ENCODE measurements at regions not wholly inside any gene's neighbourhood (a gene's known extent, or its start where the extent isn't known, plus 50 kb on each side); places are given as distances from the start of the nearest gene placed in this dataset.
A peak's percentile ranks its signal among the peaks of the same experiment; 100 is the strongest.

GRCh38 chr18:78659748-78660147, 319.9 kb upstream of the SALL3 start:
- Histone ChIP-seq H3K4me2 (no peak overlapping the region), H3K4me3 (IDR thresholded peaks at IDR 0.05; ENCODE audit: insufficient read depth, low read depth, low read length) (no peak overlapping the region), H3K4me1 (ENCODE audit: low read depth, poor library complexity, severe bottlenecking) (no peaks in the 10 kb centered on the region), H3K27me3 (ENCODE audit: insufficient read depth, low read depth) (no peaks in the 10 kb centered on the region), H2AFZ (ENCODE audit: low read depth) (no peak overlapping the region), H3K9ac (no peak overlapping the region), H4K20me1 (ENCODE audit: insufficient read depth) (no peaks in the 10 kb centered on the region), H3K36me3 (ENCODE audit: insufficient read depth) (no peaks in the 10 kb centered on the region), H3K27ac (no peak overlapping the region), H3K79me2 (ENCODE audit: insufficient read depth, low read depth) (no peaks in the 10 kb centered on the region)
- peak; percentile 34; the same call in 1 of the 2 replicates for TF ChIP-seq CTCF (conservative IDR thresholded peaks at IDR 0.05; ENCODE audit: low read depth, low read length)

- no peak overlapping the region for H2AFZ ChIP-seq (ENCODE audit: low read depth)
- no peak overlapping the region for H3K9ac ChIP-seq
- no peaks in the 10 kb centered on the region for H4K20me1 ChIP-seq (ENCODE audit: insufficient read depth)
- H3K4me2 ChIP-seq, result no peak overlapping the region
- no peaks in the 10 kb centered on the region for H3K4me1 ChIP-seq (ENCODE audit: low read depth, poor library complexity, severe bottlenecking)
- TF ChIP-seq CTCF (conservative IDR thresholded peaks at IDR 0.05; ENCODE audit: low read depth, low read length), result no peak
- H3K36me3 ChIP-seq (ENCODE audit: insufficient read depth), result no peaks in the 10 kb centered on the region
- H3K27ac ChIP-seq, result no peak overlapping the region
- no peaks in the 10 kb centered on the region for H3K79me2 ChIP-seq (ENCODE audit: insufficient read depth, low read depth)
- no peaks in the 10 kb centered on the region for H3K27me3 ChIP-seq (ENCODE audit: insufficient read depth, low read depth)
- H3K4me3 ChIP-seq (IDR thresholded peaks at IDR 0.05; ENCODE audit: insufficient read depth, low read depth, low read length), result no peak overlapping the region
These were observed 319.3 kb upstream of the SALL3 start for GRCh38 chr18:78660311-78660710.

GRCh38 chr18:78661316-78661715, 318.3 kb upstream of the SALL3 start:
- H4K20me1 ChIP-seq (ENCODE audit: insufficient read depth), result no peaks in the 10 kb centered on the region
- H3K79me2 ChIP-seq (ENCODE audit: insufficient read depth, low read depth), result no peaks in the 10 kb centered on the region
- H3K27ac ChIP-seq, result no peak overlapping the region
- H3K4me1 ChIP-seq (ENCODE audit: low read depth, poor library complexity, severe bottlenecking), result no peaks in the 10 kb centered on the region
- no peak overlapping the region for H2AFZ ChIP-seq (ENCODE audit: low read depth)
- no peak overlapping the region for H3K4me2 ChIP-seq
- H3K9ac ChIP-seq, result no peak overlapping the region
- H3K4me3 ChIP-seq (IDR thresholded peaks at IDR 0.05; ENCODE audit: insufficient read depth, low read depth, low read length), result no peak overlapping the region
- TF ChIP-seq CTCF (conservative IDR thresholded peaks at IDR 0.05; ENCODE audit: low read depth, low read length), result no peak
- no peaks in the 10 kb centered on the region for H3K27me3 ChIP-seq (ENCODE audit: insufficient read depth, low read depth)
- H3K36me3 ChIP-seq (ENCODE audit: insufficient read depth), result no peaks in the 10 kb centered on the region

- TF ChIP-seq CTCF (conservative IDR thresholded peaks at IDR 0.05; ENCODE audit: low read depth, low read length), result no peak
- Histone ChIP-seq H3K4me2 (no peak overlapping the region), H3K27ac (no peak overlapping the region), H3K9ac (no peak overlapping the region), H3K79me2 (ENCODE audit: insufficient read depth, low read depth) (no peaks in the 10 kb centered on the region), H4K20me1 (ENCODE audit: insufficient read depth) (no peaks in the 10 kb centered on the region), H3K4me3 (IDR thresholded peaks at IDR 0.05; ENCODE audit: insufficient read depth, low read depth, low read length) (no peak overlapping the region), H3K4me1 (ENCODE audit: low read depth, poor library complexity, severe bottlenecking) (no peaks in the 10 kb centered on the region), H3K27me3 (ENCODE audit: insufficient read depth, low read depth) (no peaks in the 10 kb centered on the region), H3K36me3 (ENCODE audit: insufficient read depth) (no peaks in the 10 kb centered on the region), H2AFZ (ENCODE audit: low read depth) (no peak overlapping the region)
These were observed 316.7 kb upstream of the SALL3 start for GRCh38 chr18:78662879-78663278.

Measured in KMS-11 (cell line).